ENCODE measurements at regions not wholly inside any gene's neighbourhood (a gene's known extent, or its start where the extent isn't known, plus 50 kb on each side); places are given as distances from the start of the nearest gene placed in this dataset.

DNA sequence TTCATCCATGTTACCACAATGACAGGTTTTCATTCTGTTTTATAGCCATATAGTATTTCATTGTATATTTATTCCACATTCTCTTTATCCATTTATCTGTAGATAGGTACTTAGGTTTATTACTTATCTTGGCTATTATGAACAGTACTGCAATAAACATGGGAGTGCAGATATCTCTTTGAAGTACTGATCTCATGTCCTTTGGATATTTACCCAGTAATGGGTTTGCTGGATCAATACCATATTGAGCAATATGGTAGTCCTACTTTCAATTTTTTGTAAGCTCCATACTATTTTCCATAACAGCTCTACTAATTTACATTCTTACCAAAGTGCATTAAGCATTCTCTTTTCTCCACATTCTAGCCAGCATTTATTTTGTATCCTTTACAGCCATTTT lies 235.8 kb upstream of the ALG10 start:
- no peak overlapping the region for H3K4me3 ChIP-seq (ENCODE audit: low read depth, low read length)
- no peak for DNase-seq (ENCODE audit: low read depth)
- no peak for TF ChIP-seq CTCF (IDR thresholded peaks at IDR 0.05; ENCODE audit: insufficient read depth, low read depth, low read length, missing control alignments)

DNA sequence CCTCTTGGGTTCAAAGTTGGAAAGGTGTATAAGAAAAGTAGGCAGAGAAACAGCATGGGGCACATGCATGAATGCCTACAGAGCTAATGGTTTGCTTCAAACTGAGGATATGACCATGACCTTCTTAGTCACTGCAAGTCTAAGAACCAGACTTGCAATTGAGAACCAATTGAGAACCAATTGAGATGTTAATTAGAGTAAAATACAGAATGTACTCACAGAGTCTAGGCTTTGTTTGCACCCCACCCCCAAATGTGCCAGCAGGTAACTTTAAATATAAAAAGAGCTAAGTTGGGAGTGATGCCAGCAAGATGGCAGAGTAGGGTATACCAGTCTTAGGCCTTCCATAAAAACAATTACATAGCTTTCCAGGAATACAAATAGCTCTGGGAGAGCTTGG lies 227.3 kb upstream of the ALG10 start:
- TF ChIP-seq CTCF (IDR thresholded peaks at IDR 0.05; ENCODE audit: insufficient read depth, low read depth, low read length, missing control alignments): no peak
- H3K4me3 ChIP-seq (ENCODE audit: low read depth, low read length): no peak overlapping the region
- DNase-seq (ENCODE audit: low read depth): no peak

- no peak for DNase-seq (ENCODE audit: low read depth)
- no peak overlapping the region for H3K4me3 ChIP-seq (ENCODE audit: low read depth, low read length)
- no peak for TF ChIP-seq CTCF (IDR thresholded peaks at IDR 0.05; ENCODE audit: insufficient read depth, low read depth, low read length, missing control alignments)
Observed at GRCh38 chr12:33795536-33795935, 226.8 kb upstream of the ALG10 start.

- no peak for DNase-seq (ENCODE audit: low read depth)
- H3K4me3 ChIP-seq (ENCODE audit: low read depth, low read length): no peak overlapping the region
- no peak for TF ChIP-seq CTCF (IDR thresholded peaks at IDR 0.05; ENCODE audit: insufficient read depth, low read depth, low read length, missing control alignments)
Observed at GRCh38 chr12:33813536-33813935, 208.8 kb upstream of the ALG10 start.

GRCh38 chr12:33817713-33818112 lies 204.6 kb upstream of the ALG10 start:
- TF ChIP-seq CTCF (IDR thresholded peaks at IDR 0.05; ENCODE audit: insufficient read depth, low read depth, low read length, missing control alignments): no peak
- no peak overlapping the region for H3K4me3 ChIP-seq (ENCODE audit: low read depth, low read length)
- DNase-seq (ENCODE audit: low read depth): no peak

DNA sequence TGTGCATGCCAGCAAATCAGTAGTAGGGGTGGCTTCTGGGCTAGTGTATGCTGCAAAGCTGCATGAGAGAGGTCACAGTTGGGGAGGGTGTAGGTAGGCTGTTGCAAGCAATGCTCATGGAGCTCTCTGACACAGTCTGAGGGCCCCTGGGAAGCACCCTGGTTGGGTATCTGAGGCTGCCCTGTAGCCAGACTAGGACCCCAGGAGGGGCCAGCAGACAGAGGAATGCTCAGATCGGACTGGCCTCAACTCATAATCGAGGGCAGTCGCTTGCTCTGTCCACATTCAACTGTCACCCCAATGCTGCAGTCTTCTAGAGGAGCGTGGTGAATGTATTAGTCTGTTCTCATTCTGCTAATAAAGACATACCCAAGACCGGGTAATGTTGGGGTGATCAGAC lies 204.0 kb upstream of the ALG10 start:
- TF ChIP-seq CTCF (IDR thresholded peaks at IDR 0.05; ENCODE audit: insufficient read depth, low read depth, low read length, missing control alignments): no peak
- DNase-seq (ENCODE audit: low read depth): no peak
- H3K4me3 ChIP-seq (ENCODE audit: low read depth, low read length): no peak overlapping the region

DNA sequence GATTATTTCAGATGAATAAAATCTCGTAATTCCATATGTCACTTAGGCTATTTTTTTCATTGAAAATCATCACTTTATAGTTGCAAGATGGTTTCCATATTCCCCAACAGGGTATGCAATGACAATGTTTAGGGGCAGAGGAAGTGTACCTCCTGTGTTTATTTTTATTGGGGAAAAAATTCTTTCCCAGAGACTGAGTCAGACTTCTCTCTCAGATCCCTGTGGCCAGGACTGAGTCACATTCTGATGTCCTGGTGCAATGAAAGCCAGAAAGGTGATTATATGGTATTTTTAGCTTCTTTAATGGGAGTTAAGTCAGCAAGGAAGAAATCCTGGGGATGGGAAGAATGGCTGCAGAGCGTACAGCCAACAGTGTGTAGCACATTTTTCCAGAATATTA lies 196.9 kb upstream of the ALG10 start:
- TF ChIP-seq CTCF (IDR thresholded peaks at IDR 0.05; ENCODE audit: insufficient read depth, low read depth, low read length, missing control alignments): no peak
- no peak for DNase-seq (ENCODE audit: low read depth)
- no peak overlapping the region for H3K4me3 ChIP-seq (ENCODE audit: low read depth, low read length)
